Testis (tissue), 2 donors: ENCODE measurements at regions not wholly inside any gene's neighbourhood (a gene's known extent, or its start where the extent isn't known, plus 50 kb on each side); places are given as distances from the start of the nearest gene placed in this dataset.

Experiments used
- DNase-seq: peaks from one replicate; pipeline ENCODE4 v3.0.0-alpha.2; 2019
- H3K27ac ChIP-seq, 2 donors: fragments of 200-600 bp; sonication (generic); one replicate each; pipeline ENCODE4 v1.5.1; 2019
- H3K27me3 ChIP-seq: fragments of 200-600 bp; sonication (generic); one replicate; pipeline ENCODE4 v1.5.1; 2019
- H3K36me3 ChIP-seq: fragments of 200-600 bp; sonication (generic); one replicate; pipeline ENCODE4 v1.5.1; 2017; ENCODE audit warnings: low read depth; ENCODE audit errors: missing control alignments
- H3K4me1 ChIP-seq: fragments of 200-600 bp; sonication (generic); one replicate; pipeline ENCODE4 v1.5.1; 2019
- H3K4me3 ChIP-seq, 2 donors: fragments of 200-600 bp; sonication (generic); one replicate each; pipeline ENCODE4 v1.5.1; 2017 to 2019
- H3K9me3 ChIP-seq: fragments of 200-600 bp; sonication (generic); one replicate; pipeline ENCODE4 v1.5.1; 2017
- CTCF ChIP-seq, 3 experiments: fragments of 450-650 bp in 2 of 3; fragments of 200-600 bp in 1 of 3; sonication (generic) in 1 of 3; IDR thresholded peaks; one replicate each; pipeline ENCODE4 v1.5.1; 2016 to 2019; ENCODE audit warnings: antibody characterized with exemption in 3 of 3, mild to moderate bottlenecking in 2 of 3, moderate library complexity in 1 of 3
- POLR2A ChIP-seq: fragments of 450-650 bp; IDR thresholded peaks from one replicate; pipeline ENCODE4 v1.6.1; 2017; ENCODE audit warnings: antibody characterized with exemption, mild to moderate bottlenecking, moderate library complexity
- WGBS, 2 donors: methylation state at CpG; one replicate each; pipeline ENCODE4 v1.1.5; 2018; 5-methylcytosine and 5-hydroxymethylcytosine counted together
- intact Hi-C: fragments of 100-400 bp; cut with DNase I; formaldehyde crosslinking; loops from one replicate; pipeline ENCODE4 v1.15.1; 2023; ENCODE audit warnings: low total_unique reads

- TF ChIP-seq CTCF (IDR thresholded peaks at IDR 0.05), result no peak
- TF ChIP-seq POLR2A, result no peak
- Histone ChIP-seq H3K36me3 (no peaks in the 10 kb centered on the region), H3K27ac (no peak overlapping the region), H3K27me3 (no peaks in the 10 kb centered on the region), H3K4me3 (no peak overlapping the region), H3K4me1 (peaks cover 4% of the 10 kb centered on the region), H3K9me3 (no peaks in the 10 kb centered on the region)
- intact Hi-C loops, result no loop called here
- DNase-seq, result no peak
- 94 to 95% methylated on average over 2 of the region's 2 CpGs for WGBS, 2 donors
Observed at GRCh38 chr9:105908069-105908468, 213.7 kb downstream of the TMEM38B start.

- intact Hi-C loops, result no loop called here
- H3K27me3 ChIP-seq, result no peaks in the 10 kb centered on the region
- no peaks in the 10 kb centered on the region for H3K36me3 ChIP-seq
- no peaks in the 10 kb centered on the region for H3K9me3 ChIP-seq
- no peak for TF ChIP-seq CTCF (IDR thresholded peaks at IDR 0.05)
- no peak for TF ChIP-seq POLR2A
- H3K4me3 ChIP-seq, result no peak overlapping the region
- H3K4me1 ChIP-seq, result peaks cover 4% of the 10 kb centered on the region
- no peak overlapping the region for H3K27ac ChIP-seq
- DNase-seq, result no peak
- 37 to 43% methylated on average over 5 of the region's 5 CpGs for WGBS, 2 donors
Observed at GRCh38 chr9:105911104-105911911, 217.0 kb downstream of the TMEM38B start.

DNA sequence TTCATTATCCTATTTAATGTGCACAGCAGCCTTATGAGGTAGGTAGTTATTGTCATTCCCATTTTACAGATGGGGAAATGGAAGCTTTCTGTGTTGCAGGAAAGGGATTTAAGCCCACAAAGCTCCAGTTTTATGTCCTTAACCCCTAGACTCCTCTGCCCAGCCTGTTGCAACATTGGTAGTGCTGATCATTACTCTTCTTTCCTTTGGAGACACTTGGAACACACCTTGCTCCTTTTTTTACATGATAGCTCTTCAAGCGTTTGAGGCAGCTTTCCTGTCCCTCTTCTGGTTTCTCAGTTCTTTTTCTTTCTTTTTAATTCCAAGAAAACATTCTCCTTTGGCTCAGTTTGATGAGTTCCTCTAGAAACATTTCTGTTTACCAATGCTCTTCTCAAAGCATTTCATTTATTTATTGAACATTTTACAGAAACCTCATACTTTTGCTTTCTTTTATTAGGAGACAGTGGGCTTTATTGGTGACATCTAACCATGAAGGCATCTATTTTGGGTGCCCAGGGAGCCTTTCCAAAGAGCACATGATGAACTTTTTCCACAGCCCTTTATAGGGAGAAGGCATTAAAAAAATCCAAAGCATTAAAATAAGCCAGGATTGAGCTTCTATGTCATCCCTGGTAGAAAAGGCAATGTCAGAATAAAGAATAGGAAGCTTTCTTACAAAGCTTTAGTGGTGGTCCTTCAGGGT is 218.0 kb downstream of the TMEM38B start:
- no peak for DNase-seq
- intact Hi-C loops, result no loop called here
- H3K4me1 ChIP-seq, result peaks cover 4% of the 10 kb centered on the region
- no peaks in the 10 kb centered on the region for H3K27me3 ChIP-seq
- H3K27ac ChIP-seq, result no peak overlapping the region
- 37 to 53% methylated on average over 1 of the region's 1 CpG for WGBS, 2 donors
- H3K36me3 ChIP-seq, result no peaks in the 10 kb centered on the region
- no peaks in the 10 kb centered on the region for H3K9me3 ChIP-seq
- TF ChIP-seq POLR2A, result no peak
- TF ChIP-seq CTCF (IDR thresholded peaks at IDR 0.05), result no peak
- H3K4me3 ChIP-seq, result no peak overlapping the region

DNA sequence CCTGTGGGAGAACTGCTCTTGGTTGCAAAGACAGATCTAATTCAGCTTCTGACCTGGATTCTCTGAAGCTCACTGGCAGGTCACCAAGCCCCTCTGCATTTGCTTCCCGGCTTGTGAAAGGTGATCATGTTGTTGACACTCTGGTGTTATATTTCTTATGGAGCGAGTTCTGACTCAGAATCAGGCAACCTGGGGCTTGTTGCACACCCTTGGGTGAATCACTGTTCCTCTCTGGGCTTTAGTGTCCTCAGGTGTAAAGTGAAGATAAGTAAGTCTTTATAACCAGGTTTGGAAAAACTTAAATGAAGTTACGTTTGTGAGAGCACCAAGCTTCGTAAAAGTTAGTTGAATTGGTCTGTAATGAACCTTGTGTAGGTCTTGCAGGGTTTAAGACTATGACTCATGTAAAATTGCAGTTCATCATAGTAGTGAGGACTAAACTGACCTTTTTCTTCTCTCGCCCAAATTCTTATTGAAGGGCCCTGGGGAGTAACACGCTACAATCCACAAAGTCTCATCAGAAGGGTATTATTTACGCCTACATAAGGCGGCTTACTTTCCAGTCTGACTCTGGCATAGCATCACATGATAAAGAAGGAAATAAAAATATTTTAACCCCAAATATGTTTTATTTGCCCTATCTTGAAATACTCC is 218.6 kb downstream of the TMEM38B start:
- no peak overlapping the region for H3K27ac ChIP-seq
- intact Hi-C loops, result no loop called here
- H3K4me1 ChIP-seq, result peaks cover 4% of the 10 kb centered on the region
- no peaks in the 10 kb centered on the region for H3K27me3 ChIP-seq
- H3K4me3 ChIP-seq, result no peak overlapping the region
- TF ChIP-seq CTCF (IDR thresholded peaks at IDR 0.05), result no peak
- TF ChIP-seq POLR2A, result no peak
- no peak for DNase-seq
- H3K36me3 ChIP-seq, result no peaks in the 10 kb centered on the region
- H3K9me3 ChIP-seq, result no peaks in the 10 kb centered on the region
- 77 to 84% methylated on average over 8 of the region's 8 CpGs for WGBS, 2 donors
